ENCODE measurements at regions not wholly inside any gene's neighbourhood (a gene's known extent, or its start where the extent isn't known, plus 50 kb on each side); places are given as distances from the start of the nearest gene placed in this dataset.

- Histone ChIP-seq H3K36me3 (no peaks in the 10 kb centered on the region), H3K27ac (no peak overlapping the region), H3K4me1 (no peaks in the 10 kb centered on the region), H3K27me3 (no peaks in the 10 kb centered on the region), H3K4me3 (no peak overlapping the region), H3K9me3 (no peaks in the 10 kb centered on the region)
- TF ChIP-seq CTCF (IDR thresholded peaks at IDR 0.05) (no peak), POLR2A (IDR thresholded peaks at IDR 0.05) (no peak)
- intact Hi-C loops (cut with DNase I; ENCODE audit: low total_unique reads): no loop called here
- DNase-seq: no peak
Measured at GRCh38 chr9:26551451-26551850, 341.2 kb downstream of the CAAP1 start.

GRCh38 chr9:26548781-26549290 is 343.8 kb downstream of the CAAP1 start:
- TF ChIP-seq CTCF (IDR thresholded peaks at IDR 0.05): no peak
- TF ChIP-seq POLR2A (IDR thresholded peaks at IDR 0.05): no peak
- Histone ChIP-seq H3K27me3 (no peaks in the 10 kb centered on the region), H3K4me3 (no peak overlapping the region), H3K9me3 (no peaks in the 10 kb centered on the region), H3K27ac (no peak overlapping the region), H3K36me3 (no peaks in the 10 kb centered on the region), H3K4me1 (no peaks in the 10 kb centered on the region)
- DNase-seq: no peak
- intact Hi-C loops (cut with DNase I; ENCODE audit: low total_unique reads): no loop called here

- Histone ChIP-seq H3K27me3 (no peaks in the 10 kb centered on the region), H3K4me1 (no peaks in the 10 kb centered on the region), H3K27ac (no peak overlapping the region), H3K36me3 (no peaks in the 10 kb centered on the region), H3K9me3 (no peaks in the 10 kb centered on the region), H3K4me3 (no peak overlapping the region)
- no peak for TF ChIP-seq POLR2A (IDR thresholded peaks at IDR 0.05)
- no peak for TF ChIP-seq CTCF (IDR thresholded peaks at IDR 0.05)
- DNase-seq: no peak
- intact Hi-C loops (cut with DNase I; ENCODE audit: low total_unique reads): no loop called here
Measured at GRCh38 chr9:26539867-26540493, 352.6 kb downstream of the CAAP1 start.

- no peak for TF ChIP-seq CTCF (IDR thresholded peaks at IDR 0.05)
- TF ChIP-seq POLR2A (IDR thresholded peaks at IDR 0.05): no peak
- intact Hi-C loops (cut with DNase I; ENCODE audit: low total_unique reads): no loop called here
Measured at GRCh38 chr9:26537211-26537610, 355.4 kb downstream of the CAAP1 start.

GRCh38 chr9:26535151-26535550 is 357.5 kb downstream of the CAAP1 start:
- Histone ChIP-seq H3K9me3 (no peaks in the 10 kb centered on the region), H3K4me1 (no peaks in the 10 kb centered on the region), H3K27me3 (no peaks in the 10 kb centered on the region), H3K27ac (no peak overlapping the region), H3K36me3 (no peaks in the 10 kb centered on the region), H3K4me3 (no peak overlapping the region)
- DNase-seq: no peak
- intact Hi-C loops (cut with DNase I; ENCODE audit: low total_unique reads): no loop called here
- TF ChIP-seq POLR2A (IDR thresholded peaks at IDR 0.05): no peak
- no peak for TF ChIP-seq CTCF (IDR thresholded peaks at IDR 0.05)

More at GRCh38 chr9:26537211-26537610, 355.4 kb downstream of the CAAP1 start:
- DNase-seq: no peak
- Histone ChIP-seq H3K27ac (no peak overlapping the region), H3K4me1 (no peaks in the 10 kb centered on the region), H3K36me3 (no peaks in the 10 kb centered on the region), H3K4me3 (no peak overlapping the region), H3K9me3 (no peaks in the 10 kb centered on the region), H3K27me3 (no peaks in the 10 kb centered on the region)
